H1 (cell line): ENCODE measurements at regions not wholly inside any gene's neighbourhood (a gene's known extent, or its start where the extent isn't known, plus 50 kb on each side); places are given as distances from the start of the nearest gene placed in this dataset.

ENCODE experiments used
- CHD1 ChIP-seq: IDR thresholded peaks from 2 replicates; pipeline ENCODE4 v1.6.1; 2012; ENCODE audit warnings: low read depth, low read length, improper control_type of control experiment
- RNF2 ChIP-seq: fragments of 200-900, 300-1000 bp; sonication (generic); IDR thresholded peaks from 2 replicates; pipeline ENCODE4 v1.7.1; 2016; ENCODE audit warnings: borderline replicate concordance, low read depth, mild to moderate bottlenecking, antibody characterized with exemption, low read length; ENCODE audit not compliant: poor library complexity, severe bottlenecking; ENCODE audit errors: missing control alignments
- TAF1 ChIP-seq: IDR thresholded peaks from 2 replicates; pipeline ENCODE4 v1.6.1; 2011; ENCODE audit warnings: mild to moderate bottlenecking, low read depth, low read length
- TF ChIP-seq, protein P1 (sequence below): IDR thresholded peaks from 2 replicates; pipeline ENCODE4 v1.6.1; 2012; ENCODE audit warnings: inconsistent platforms

GRCh38 chr16:49089533-49089932 lies 192.1 kb downstream of the CBLN1 start (continued):
- TF ChIP-seq RNF2 (no peak), TAF1 (no peak), CHD1 (no peak)
- TF ChIP-seq, protein P1, sequence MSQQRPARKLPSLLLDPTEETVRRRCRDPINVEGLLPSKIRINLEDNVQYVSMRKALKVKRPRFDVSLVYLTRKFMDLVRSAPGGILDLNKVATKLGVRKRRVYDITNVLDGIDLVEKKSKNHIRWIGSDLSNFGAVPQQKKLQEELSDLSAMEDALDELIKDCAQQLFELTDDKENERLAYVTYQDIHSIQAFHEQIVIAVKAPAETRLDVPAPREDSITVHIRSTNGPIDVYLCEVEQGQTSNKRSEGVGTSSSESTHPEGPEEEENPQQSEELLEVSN: no peak
- TF ChIP-seq, all 59 proteins: peak for 0
